HL-60 (cell line): ENCODE measurements at regions not wholly inside any gene's neighbourhood (a gene's known extent, or its start where the extent isn't known, plus 50 kb on each side); places are given as distances from the start of the nearest gene placed in this dataset.

Source experiments
- DNase-seq, 2 experiments: peaks; one replicate each; pipeline ENCODE4 v3.0.0-alpha.2; 2010 to 2020; ENCODE audit warnings: low read depth in 1 of 2, low spot score in 1 of 2
- H3K27ac ChIP-seq: fragments of 250-450 bp; sonication (Bioruptor Pico); replicated peaks from 2 replicates; pipeline ENCODE4 v1.5.1; 2020; ENCODE audit warnings: mild to moderate bottlenecking, moderate library complexity
- H3K27me3 ChIP-seq: fragments of 250-450 bp; sonication (Bioruptor Pico); 2 replicates; pipeline ENCODE4 v1.5.1; 2021; ENCODE audit warnings: mild to moderate bottlenecking, moderate library complexity; ENCODE audit not compliant: insufficient read depth, poor library complexity, severe bottlenecking
- H3K4me3 ChIP-seq: replicated peaks from 2 replicates; pipeline ENCODE4 v1.5.1; 2011; ENCODE audit warnings: mild to moderate bottlenecking, control low read depth, low read length; ENCODE audit not compliant: insufficient read depth
- GABPA ChIP-seq: IDR thresholded peaks from 2 replicates; pipeline ENCODE4 v1.6.1; 2012; ENCODE audit warnings: low read depth
- POLR2AphosphoS5 ChIP-seq: IDR thresholded peaks from 2 replicates; pipeline ENCODE4 v1.6.1; 2012; ENCODE audit warnings: low read depth
- SPI1 ChIP-seq: IDR thresholded peaks from 2 replicates; pipeline ENCODE4 v1.6.1; 2012; ENCODE audit warnings: low read depth, mild to moderate bottlenecking, borderline replicate concordance
- TF ChIP-seq, protein P1 (sequence below): IDR thresholded peaks from 2 replicates; pipeline ENCODE4 v1.6.1; 2012; ENCODE audit warnings: low read depth; ENCODE audit not compliant: insufficient replicate concordance
- TF ChIP-seq, protein P2 (sequence below): IDR thresholded peaks from one replicate; pipeline ENCODE4 v1.5.1; 2011; ENCODE audit warnings: low read length, control low read depth, inconsistent platforms; ENCODE audit not compliant: insufficient read depth

DNA sequence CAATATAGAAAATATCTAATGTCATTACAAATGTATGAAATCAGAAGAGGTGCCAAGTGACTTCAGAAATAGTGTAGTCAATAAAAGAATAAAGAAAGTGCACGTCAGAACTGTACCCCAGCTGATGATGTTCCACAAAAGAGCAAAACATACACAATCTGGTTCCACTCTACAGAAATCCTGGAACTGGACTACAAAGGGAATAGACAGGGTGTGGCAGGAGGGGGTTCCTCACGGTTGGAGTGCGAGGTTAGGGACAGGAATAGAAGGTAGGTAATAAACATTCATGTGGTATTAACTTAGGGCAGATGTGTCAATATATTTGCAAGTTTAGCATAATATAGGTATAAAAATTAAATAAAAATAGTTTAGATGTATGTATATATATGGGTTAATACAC is 103.3 kb upstream of the GOLGA6L6 start:
- no peak overlapping the region for H3K4me3 ChIP-seq
- no peaks in the 10 kb centered on the region for H3K27me3 ChIP-seq
- H3K27ac ChIP-seq = no peak overlapping the region
- TF ChIP-seq GABPA = no peak
- no peak for TF ChIP-seq SPI1
- TF ChIP-seq, protein P1, sequence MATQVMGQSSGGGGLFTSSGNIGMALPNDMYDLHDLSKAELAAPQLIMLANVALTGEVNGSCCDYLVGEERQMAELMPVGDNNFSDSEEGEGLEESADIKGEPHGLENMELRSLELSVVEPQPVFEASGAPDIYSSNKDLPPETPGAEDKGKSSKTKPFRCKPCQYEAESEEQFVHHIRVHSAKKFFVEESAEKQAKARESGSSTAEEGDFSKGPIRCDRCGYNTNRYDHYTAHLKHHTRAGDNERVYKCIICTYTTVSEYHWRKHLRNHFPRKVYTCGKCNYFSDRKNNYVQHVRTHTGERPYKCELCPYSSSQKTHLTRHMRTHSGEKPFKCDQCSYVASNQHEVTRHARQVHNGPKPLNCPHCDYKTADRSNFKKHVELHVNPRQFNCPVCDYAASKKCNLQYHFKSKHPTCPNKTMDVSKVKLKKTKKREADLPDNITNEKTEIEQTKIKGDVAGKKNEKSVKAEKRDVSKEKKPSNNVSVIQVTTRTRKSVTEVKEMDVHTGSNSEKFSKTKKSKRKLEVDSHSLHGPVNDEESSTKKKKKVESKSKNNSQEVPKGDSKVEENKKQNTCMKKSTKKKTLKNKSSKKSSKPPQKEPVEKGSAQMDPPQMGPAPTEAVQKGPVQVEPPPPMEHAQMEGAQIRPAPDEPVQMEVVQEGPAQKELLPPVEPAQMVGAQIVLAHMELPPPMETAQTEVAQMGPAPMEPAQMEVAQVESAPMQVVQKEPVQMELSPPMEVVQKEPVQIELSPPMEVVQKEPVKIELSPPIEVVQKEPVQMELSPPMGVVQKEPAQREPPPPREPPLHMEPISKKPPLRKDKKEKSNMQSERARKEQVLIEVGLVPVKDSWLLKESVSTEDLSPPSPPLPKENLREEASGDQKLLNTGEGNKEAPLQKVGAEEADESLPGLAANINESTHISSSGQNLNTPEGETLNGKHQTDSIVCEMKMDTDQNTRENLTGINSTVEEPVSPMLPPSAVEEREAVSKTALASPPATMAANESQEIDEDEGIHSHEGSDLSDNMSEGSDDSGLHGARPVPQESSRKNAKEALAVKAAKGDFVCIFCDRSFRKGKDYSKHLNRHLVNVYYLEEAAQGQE = no peak
- TF ChIP-seq, protein P2, sequence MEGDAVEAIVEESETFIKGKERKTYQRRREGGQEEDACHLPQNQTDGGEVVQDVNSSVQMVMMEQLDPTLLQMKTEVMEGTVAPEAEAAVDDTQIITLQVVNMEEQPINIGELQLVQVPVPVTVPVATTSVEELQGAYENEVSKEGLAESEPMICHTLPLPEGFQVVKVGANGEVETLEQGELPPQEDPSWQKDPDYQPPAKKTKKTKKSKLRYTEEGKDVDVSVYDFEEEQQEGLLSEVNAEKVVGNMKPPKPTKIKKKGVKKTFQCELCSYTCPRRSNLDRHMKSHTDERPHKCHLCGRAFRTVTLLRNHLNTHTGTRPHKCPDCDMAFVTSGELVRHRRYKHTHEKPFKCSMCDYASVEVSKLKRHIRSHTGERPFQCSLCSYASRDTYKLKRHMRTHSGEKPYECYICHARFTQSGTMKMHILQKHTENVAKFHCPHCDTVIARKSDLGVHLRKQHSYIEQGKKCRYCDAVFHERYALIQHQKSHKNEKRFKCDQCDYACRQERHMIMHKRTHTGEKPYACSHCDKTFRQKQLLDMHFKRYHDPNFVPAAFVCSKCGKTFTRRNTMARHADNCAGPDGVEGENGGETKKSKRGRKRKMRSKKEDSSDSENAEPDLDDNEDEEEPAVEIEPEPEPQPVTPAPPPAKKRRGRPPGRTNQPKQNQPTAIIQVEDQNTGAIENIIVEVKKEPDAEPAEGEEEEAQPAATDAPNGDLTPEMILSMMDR = no peak
- TF ChIP-seq POLR2AphosphoS5 = no peak
- DNase-seq = no peak

DNA sequence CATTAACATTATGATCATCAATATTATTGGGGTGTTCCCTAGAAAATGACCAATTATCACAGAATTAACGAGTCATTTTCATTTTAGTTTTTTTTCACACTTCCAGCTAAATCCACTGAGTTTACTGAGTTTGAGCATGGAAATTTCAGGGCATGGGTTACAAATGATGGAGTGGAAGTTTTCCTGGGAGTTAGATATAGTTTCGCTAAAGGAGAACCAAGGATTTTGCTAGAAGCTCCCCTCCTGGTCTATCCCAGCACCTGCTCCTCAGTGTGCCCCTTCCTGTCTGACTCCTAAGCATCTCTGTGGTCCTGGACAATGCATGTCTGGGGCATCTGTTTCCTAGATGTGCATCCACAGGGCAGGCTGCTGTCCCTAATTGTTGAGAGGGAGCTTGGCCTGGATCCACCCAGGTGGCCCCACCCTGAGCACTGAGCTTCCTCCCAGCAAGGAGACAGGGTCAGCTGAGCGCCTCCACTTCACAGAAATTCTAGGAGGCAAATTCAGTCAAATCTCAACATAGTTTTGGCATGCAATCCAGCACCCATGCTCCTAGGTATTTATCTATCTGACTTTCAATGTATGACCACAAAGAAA is 102.3 kb upstream of the GOLGA6L6 start:
- H3K27me3 ChIP-seq = no peaks in the 10 kb centered on the region
- no peak overlapping the region for H3K27ac ChIP-seq
- no peak for DNase-seq
- TF ChIP-seq, protein P2 = no peak
- TF ChIP-seq, protein P1 = no peak
- TF ChIP-seq GABPA = no peak
- H3K4me3 ChIP-seq = no peak overlapping the region

GRCh38 chr15:20643024-20643770 is 101.6 kb upstream of the GOLGA6L6 start:
- no peak overlapping the region for H3K27ac ChIP-seq
- H3K4me3 ChIP-seq = no peak overlapping the region
- TF ChIP-seq, protein P1 = no peak
- TF ChIP-seq, protein P2 = no peak
- TF ChIP-seq POLR2AphosphoS5 = no peak
- TF ChIP-seq SPI1 = no peak
- TF ChIP-seq GABPA = no peak
- no peak for DNase-seq
- H3K27me3 ChIP-seq = no peaks in the 10 kb centered on the region
